ENCODE measurements at regions not wholly inside any gene's neighbourhood (a gene's known extent, or its start where the extent isn't known, plus 50 kb on each side); places are given as distances from the start of the nearest gene placed in this dataset.
"Not testable (repeated sequence)": the region's sequence is repeated elsewhere in the genome, so short reads cannot be mapped to it uniquely, and the experiment has no call there.

DNA sequence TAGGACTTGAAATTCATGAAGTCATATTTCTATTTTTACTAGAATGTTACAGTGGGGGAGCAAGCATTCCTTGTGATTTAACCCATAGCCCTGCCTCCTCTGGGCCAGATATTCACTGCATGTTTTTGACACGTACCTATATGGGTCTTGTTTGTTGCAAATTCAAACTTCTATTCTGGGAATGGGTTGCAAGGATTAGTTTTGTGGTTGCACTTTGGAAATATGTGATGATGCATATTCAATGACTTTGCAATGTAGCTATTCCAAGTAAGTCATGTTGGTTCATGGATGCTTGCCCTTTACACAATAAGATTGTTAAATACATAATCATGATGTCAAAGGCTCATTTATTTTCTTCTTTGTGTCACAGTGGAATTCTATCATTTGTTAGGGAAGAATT lies 440.8 kb downstream of the TDRD3 start:
- Histone ChIP-seq H3K9ac (ENCODE audit: low read length in 3 of 3) (no peak overlapping the region), H3K36me3 (ENCODE audit: control insufficient read depth in 2 of 3, insufficient read depth in 3 of 3, low read length in 3 of 3) (no peaks in the 10 kb centered on the region), H3K9me3 (ENCODE audit: control insufficient read depth in 2 of 3, insufficient read depth in 1 of 3, low read length in 3 of 3) (no peaks in the 10 kb centered on the region), H3K27ac (ENCODE audit: low read depth in 2 of 2, low read length in 2 of 2) (no peak overlapping the region), H3K27me3 (ENCODE audit: control insufficient read depth, insufficient read depth, low read length) (no peaks in the 10 kb centered on the region), H3K4me1 (ENCODE audit: control insufficient read depth in 2 of 3, insufficient read depth in 2 of 3, low read depth in 1 of 3, low read length in 3 of 3) (peaks cover 0 to 2% (median 0%) of the 10 kb centered on the region in 3 donors), H3K4me3 (ENCODE audit: low read length in 3 of 3) (no peak overlapping the region)
- intact Hi-C loops (cut with DNase I): no loop called here
- TF ChIP-seq, protein P1, sequence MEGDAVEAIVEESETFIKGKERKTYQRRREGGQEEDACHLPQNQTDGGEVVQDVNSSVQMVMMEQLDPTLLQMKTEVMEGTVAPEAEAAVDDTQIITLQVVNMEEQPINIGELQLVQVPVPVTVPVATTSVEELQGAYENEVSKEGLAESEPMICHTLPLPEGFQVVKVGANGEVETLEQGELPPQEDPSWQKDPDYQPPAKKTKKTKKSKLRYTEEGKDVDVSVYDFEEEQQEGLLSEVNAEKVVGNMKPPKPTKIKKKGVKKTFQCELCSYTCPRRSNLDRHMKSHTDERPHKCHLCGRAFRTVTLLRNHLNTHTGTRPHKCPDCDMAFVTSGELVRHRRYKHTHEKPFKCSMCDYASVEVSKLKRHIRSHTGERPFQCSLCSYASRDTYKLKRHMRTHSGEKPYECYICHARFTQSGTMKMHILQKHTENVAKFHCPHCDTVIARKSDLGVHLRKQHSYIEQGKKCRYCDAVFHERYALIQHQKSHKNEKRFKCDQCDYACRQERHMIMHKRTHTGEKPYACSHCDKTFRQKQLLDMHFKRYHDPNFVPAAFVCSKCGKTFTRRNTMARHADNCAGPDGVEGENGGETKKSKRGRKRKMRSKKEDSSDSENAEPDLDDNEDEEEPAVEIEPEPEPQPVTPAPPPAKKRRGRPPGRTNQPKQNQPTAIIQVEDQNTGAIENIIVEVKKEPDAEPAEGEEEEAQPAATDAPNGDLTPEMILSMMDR (IDR thresholded peaks at IDR 0.05; ENCODE audit: borderline replicate concordance, extremely low read depth, insufficient read depth): no peak
- FAIRE-seq: no peak
- DNase-seq: no peak

DNA sequence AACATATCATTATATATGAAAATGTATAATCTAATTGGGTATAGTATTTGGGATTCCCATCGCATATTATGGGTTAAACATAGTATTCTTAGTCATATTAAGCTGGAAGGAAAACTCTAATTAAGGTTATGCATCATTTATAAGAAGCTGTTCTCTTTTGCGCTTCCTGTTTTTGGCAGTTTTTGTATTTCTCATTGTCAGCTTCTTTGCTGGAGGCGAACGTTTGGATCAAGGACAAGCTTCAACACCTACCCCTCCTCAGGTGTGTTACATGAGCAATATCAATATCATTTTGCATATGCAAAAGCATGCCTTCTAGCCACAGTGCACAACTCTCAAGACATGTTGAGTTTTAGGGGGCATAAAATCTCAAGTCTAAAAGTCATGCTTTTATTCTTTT lies 439.8 kb downstream of the TDRD3 start:
- intact Hi-C loops (cut with DNase I): no loop called here
- Histone ChIP-seq H3K4me1 (ENCODE audit: control insufficient read depth in 2 of 3, insufficient read depth in 2 of 3, low read depth in 1 of 3, low read length in 3 of 3) (peaks cover 0 to 2% (median 0%) of the 10 kb centered on the region in 3 donors), H3K27ac (ENCODE audit: low read depth in 2 of 2, low read length in 2 of 2) (no peak overlapping the region), H3K27me3 (ENCODE audit: control insufficient read depth, insufficient read depth, low read length) (no peaks in the 10 kb centered on the region), H3K9me3 (ENCODE audit: control insufficient read depth in 2 of 3, insufficient read depth in 1 of 3, low read length in 3 of 3) (no peaks in the 10 kb centered on the region), H3K36me3 (ENCODE audit: control insufficient read depth in 2 of 3, insufficient read depth in 3 of 3, low read length in 3 of 3) (no peaks in the 10 kb centered on the region), H3K9ac (ENCODE audit: low read length in 3 of 3) (no peak overlapping the region), H3K4me3 (ENCODE audit: low read length in 3 of 3) (no peak overlapping the region)
- DNase-seq (no peak), FAIRE-seq (no peak)
- TF ChIP-seq, protein P1 (IDR thresholded peaks at IDR 0.05; ENCODE audit: borderline replicate concordance, extremely low read depth, insufficient read depth): no peak

DNA sequence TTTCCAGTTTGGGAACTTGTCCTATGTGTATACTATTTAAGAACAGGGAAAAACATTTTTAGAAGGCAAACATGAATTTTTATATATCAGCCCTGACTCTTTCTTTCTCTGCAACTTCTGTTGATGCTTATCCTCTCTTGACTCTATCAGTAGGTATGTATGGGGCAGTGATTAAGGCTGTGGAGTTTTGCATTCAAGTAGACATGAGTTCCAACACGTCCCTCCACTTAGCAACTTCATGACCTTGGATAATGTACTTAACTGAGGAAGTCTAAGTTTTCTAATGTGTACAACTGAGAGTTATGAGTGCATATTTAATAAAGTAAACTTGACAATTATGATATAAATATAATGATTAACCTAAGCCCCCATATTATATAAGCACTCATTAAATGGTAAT lies 414.6 kb downstream of the TDRD3 start:
- Histone ChIP-seq H3K9ac (ENCODE audit: low read length in 3 of 3) (no peak overlapping the region), H3K36me3 (ENCODE audit: control insufficient read depth in 2 of 3, insufficient read depth in 3 of 3, low read length in 3 of 3) (no peaks in the 10 kb centered on the region), H3K27ac (ENCODE audit: low read depth in 2 of 2, low read length in 2 of 2) (no peak overlapping the region), H3K4me3 (ENCODE audit: low read length in 3 of 3) (no peak overlapping the region), H3K4me1 (ENCODE audit: control insufficient read depth in 2 of 3, insufficient read depth in 2 of 3, low read depth in 1 of 3, low read length in 3 of 3) (no peaks in the 10 kb centered on the region), H3K27me3 (ENCODE audit: control insufficient read depth, insufficient read depth, low read length) (no peaks in the 10 kb centered on the region), H3K9me3 (ENCODE audit: control insufficient read depth in 2 of 3, insufficient read depth in 1 of 3, low read length in 3 of 3) (no peaks in the 10 kb centered on the region)
- intact Hi-C loops (cut with DNase I): no loop called here
- no peak for DNase-seq
- TF ChIP-seq, protein P1 (IDR thresholded peaks at IDR 0.05; ENCODE audit: borderline replicate concordance, extremely low read depth, insufficient read depth): no peak
- FAIRE-seq: no peak

DNA sequence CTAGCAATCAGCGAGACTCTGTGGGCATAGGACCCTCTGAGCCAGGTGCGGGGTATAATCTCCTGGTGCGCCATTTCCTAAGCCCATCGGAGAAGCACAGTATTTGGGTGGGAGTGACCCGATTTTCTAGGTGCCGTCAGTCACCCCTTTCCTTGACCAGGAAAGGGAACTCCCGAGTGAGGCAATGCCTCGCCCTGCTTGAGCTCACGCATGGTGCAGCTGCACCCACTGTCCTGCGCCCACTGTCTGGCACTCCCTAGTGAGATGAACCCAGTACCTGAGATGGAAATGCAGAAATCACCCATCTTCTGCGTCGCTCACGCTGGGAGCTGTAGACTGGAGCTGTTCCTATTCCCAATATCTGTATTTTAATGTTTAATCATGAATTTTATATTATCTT lies 408.6 kb downstream of the TDRD3 start:
- DNase-seq; H3K27ac ChIP-seq (ENCODE audit: low read depth in 2 of 2, low read length in 2 of 2); H3K9ac ChIP-seq (ENCODE audit: low read length in 3 of 3); H3K9me3 ChIP-seq (ENCODE audit: control insufficient read depth in 2 of 3, insufficient read depth in 1 of 3, low read length in 3 of 3); FAIRE-seq; intact Hi-C loops (cut with DNase I); H3K27me3 ChIP-seq (ENCODE audit: control insufficient read depth, insufficient read depth, low read length); H3K36me3 ChIP-seq (ENCODE audit: control insufficient read depth in 2 of 3, insufficient read depth in 3 of 3, low read length in 3 of 3); H3K4me1 ChIP-seq (ENCODE audit: control insufficient read depth in 2 of 3, insufficient read depth in 2 of 3, low read depth in 1 of 3, low read length in 3 of 3); H3K4me3 ChIP-seq (ENCODE audit: low read length in 3 of 3): not testable (repeated sequence)

All from kidney (tissue), 13 donors.